BJ (cell line): ENCODE measurements at regions not wholly inside any gene's neighbourhood (a gene's known extent, or its start where the extent isn't known, plus 50 kb on each side); places are given as distances from the start of the nearest gene placed in this dataset.

Source experiments
- CTCF ChIA-PET: fragments of 350-600 bp; formaldehyde crosslinking; extraction: SDS; loops from one replicate; lab custom pipeline; 2021; ENCODE audit warnings: antibody characterized with exemption, inconsistent platforms; lab: Yijun Ruan, JAX
- POLR2A ChIA-PET: fragments of 300-600 bp; sonication (Branson Sonifier 250); formaldehyde crosslinking; extraction: SDS; loops from one replicate; lab custom pipeline; 2021; ENCODE audit warnings: antibody characterized with exemption; lab: Charles Lee
- DNase-seq: peaks from one replicate; pipeline ENCODE4 v3.0.0-alpha.2; 2011; ENCODE audit warnings: low read depth
- H3K27me3 ChIP-seq: 2 replicates; pipeline ENCODE4 v1.6.0; 2011; ENCODE audit warnings: low read length; ENCODE audit not compliant: control insufficient read depth, insufficient read depth
- H3K36me3 ChIP-seq: 2 replicates; pipeline ENCODE4 v1.5.1; 2011; ENCODE audit warnings: low read length; ENCODE audit not compliant: control insufficient read depth, insufficient read depth
- H3K4me3 ChIP-seq: 2 replicates; pipeline ENCODE4 v1.5.1; 2011; ENCODE audit warnings: low read depth, mild to moderate bottlenecking, control low read depth, low read length
- TF ChIP-seq, protein P1 (sequence below): IDR thresholded peaks from 2 replicates; pipeline ENCODE4 v1.5.1; 2011; ENCODE audit warnings: low read depth, mild to moderate bottlenecking, control low read depth, inconsistent platforms, low read length, moderate library complexity; ENCODE audit not compliant: insufficient read depth

- Histone ChIP-seq H3K27me3 (no peaks in the 10 kb centered on the region; the same call in 1 of the 2 replicates), H3K4me3 (no peak overlapping the region), H3K36me3 (no peaks in the 10 kb centered on the region)
- ChIA-PET POLR2A (no interaction called here), CTCF (no interaction called here)
- DNase-seq: no peak
- TF ChIP-seq, protein P1, sequence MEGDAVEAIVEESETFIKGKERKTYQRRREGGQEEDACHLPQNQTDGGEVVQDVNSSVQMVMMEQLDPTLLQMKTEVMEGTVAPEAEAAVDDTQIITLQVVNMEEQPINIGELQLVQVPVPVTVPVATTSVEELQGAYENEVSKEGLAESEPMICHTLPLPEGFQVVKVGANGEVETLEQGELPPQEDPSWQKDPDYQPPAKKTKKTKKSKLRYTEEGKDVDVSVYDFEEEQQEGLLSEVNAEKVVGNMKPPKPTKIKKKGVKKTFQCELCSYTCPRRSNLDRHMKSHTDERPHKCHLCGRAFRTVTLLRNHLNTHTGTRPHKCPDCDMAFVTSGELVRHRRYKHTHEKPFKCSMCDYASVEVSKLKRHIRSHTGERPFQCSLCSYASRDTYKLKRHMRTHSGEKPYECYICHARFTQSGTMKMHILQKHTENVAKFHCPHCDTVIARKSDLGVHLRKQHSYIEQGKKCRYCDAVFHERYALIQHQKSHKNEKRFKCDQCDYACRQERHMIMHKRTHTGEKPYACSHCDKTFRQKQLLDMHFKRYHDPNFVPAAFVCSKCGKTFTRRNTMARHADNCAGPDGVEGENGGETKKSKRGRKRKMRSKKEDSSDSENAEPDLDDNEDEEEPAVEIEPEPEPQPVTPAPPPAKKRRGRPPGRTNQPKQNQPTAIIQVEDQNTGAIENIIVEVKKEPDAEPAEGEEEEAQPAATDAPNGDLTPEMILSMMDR: no peak
Measured at GRCh38 chr11:15863411-15863810, 492.9 kb downstream of the SOX6 start.

- no peak for DNase-seq
- Histone ChIP-seq H3K4me3 (no peak overlapping the region), H3K36me3 (no peaks in the 10 kb centered on the region), H3K27me3 (no peaks in the 10 kb centered on the region)
- ChIA-PET POLR2A (no interaction called here), CTCF (interaction anchor here (0.7 kb wide), 1 partner anchor 215 kb away, joined by 3 read pairs; no protein-coding TSS in a partner anchor)
- TF ChIP-seq, protein P1: no peak
Measured at GRCh38 chr11:15864026-15864805, 492.1 kb downstream of the SOX6 start.

- Histone ChIP-seq H3K27me3 (no peaks in the 10 kb centered on the region), H3K36me3 (no peaks in the 10 kb centered on the region), H3K4me3 (no peak overlapping the region)
- TF ChIP-seq, protein P1: no peak
- DNase-seq: no peak
- ChIA-PET POLR2A (no interaction called here), CTCF (no interaction called here)
Measured at GRCh38 chr11:15865212-15865987, 490.9 kb downstream of the SOX6 start.

GRCh38 chr11:15867871-15868270, 488.5 kb downstream of the SOX6 start:
- TF ChIP-seq, protein P1: no peak
- H3K36me3 ChIP-seq: no peaks in the 10 kb centered on the region
- ChIA-PET POLR2A (no interaction called here), CTCF (no interaction called here)
- H3K4me3 ChIP-seq: no peak overlapping the region
- H3K27me3 ChIP-seq: peaks cover 1% of the 10 kb centered on the region
- no peak for DNase-seq

- Histone ChIP-seq H3K27me3 (peaks cover 1% of the 10 kb centered on the region), H3K36me3 (no peaks in the 10 kb centered on the region), H3K4me3 (no peak overlapping the region)
- CTCF ChIA-PET: interaction anchor here (0.7 to 2.8 kb wide), 3 partner anchors 11 to 743 kb away, joined by 3 to 7 read pairs (median 3); no protein-coding TSS in a partner anchor
- POLR2A ChIA-PET: no interaction called here
- no peak for DNase-seq
- TF ChIP-seq, protein P1: no peak
Measured at GRCh38 chr11:15870911-15871310, 485.4 kb downstream of the SOX6 start.
